ENCODE measurements at regions not wholly inside any gene's neighbourhood (a gene's known extent, or its start where the extent isn't known, plus 50 kb on each side); places are given as distances from the start of the nearest gene placed in this dataset.
"Not testable (repeated sequence)": the region's sequence is repeated elsewhere in the genome, so short reads cannot be mapped to it uniquely, and the experiment has no call there.

GRCh38 chr14:55767286-55767685, 187.3 kb downstream of the KTN1 start:
- no peak for DNase-seq (ENCODE audit: low read depth)

DNA sequence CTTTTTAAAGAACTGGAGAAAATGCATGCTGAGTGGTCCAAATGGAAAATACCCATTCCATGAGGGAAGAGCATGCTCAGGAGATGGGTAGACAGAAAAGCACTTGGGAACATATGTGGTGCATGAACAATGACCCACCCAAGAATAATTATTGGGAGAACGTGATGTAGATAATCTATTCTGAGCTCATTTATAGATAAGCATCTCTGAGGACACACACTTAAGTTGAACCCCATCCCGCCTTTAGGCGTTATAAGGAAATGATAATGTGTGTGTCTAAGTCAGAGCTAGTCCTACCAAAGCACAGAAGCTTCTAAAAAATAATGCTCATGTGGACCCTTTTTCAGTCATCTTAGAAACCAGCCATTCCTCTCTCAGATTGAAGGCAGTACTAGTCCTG, 189.9 kb downstream of the KTN1 start:
- DNase-seq (ENCODE audit: low read depth) = no peak

GRCh38 chr14:55771242-55771981, 191.4 kb downstream of the KTN1 start:
- no peak for DNase-seq (ENCODE audit: low read depth)

- DNase-seq (ENCODE audit: low read depth) = no peak
Measured at GRCh38 chr14:55772486-55772885, 192.5 kb downstream of the KTN1 start.

GRCh38 chr14:55773312-55773711, 193.3 kb downstream of the KTN1 start:
- DNase-seq (ENCODE audit: low read depth) = no peak

DNA sequence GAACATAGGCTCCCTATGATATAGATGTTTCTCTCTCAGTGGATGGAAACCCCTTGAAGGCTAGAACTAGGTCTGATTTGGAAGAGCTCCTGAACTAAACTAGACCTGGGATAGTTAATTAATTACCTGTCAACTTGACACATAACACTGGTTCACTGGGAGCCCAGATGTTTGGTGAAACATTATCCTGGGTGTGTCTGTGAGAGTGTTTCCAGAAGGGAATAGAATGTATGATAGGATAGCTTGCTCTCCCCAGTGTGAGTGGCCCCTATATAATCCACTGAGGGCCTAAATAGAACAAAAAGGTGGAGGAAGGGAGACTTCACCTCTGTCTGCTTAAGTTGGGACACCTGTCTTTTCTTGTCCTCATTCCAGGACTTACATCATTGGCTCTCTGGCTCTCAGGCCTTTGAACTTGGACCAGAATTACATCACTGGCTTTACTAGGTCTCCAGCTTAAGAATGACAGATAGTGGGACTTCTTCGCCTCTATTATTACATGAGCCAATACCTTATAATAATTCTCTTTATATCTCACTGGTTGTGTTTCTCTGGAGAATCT, 194.1 kb downstream of the KTN1 start:
- DNase-seq (ENCODE audit: low read depth) = no peak

DNA sequence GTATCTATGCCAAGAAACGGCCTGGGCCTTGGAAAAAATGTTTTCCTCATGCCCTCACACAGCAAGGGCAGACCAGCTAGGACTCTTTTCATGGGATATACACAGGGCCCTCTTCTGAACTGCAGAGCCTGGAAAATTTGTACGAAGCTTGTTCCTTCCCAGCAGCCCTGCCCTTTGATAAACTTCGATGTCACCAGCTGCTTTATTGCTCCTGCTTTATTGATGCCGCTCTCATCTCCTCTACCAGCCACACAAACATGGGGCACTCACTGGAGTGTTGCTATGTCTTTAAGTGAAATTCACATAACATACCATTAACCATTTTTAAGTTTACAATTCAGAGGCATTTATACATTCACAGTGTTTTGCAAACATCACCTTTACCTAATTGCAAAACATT, 197.9 kb downstream of the KTN1 start:
- no peak for DNase-seq (ENCODE audit: low read depth)

- DNase-seq (ENCODE audit: low read depth) = no peak
Measured at GRCh38 chr14:55780156-55780946, 200.3 kb downstream of the KTN1 start.

DNA sequence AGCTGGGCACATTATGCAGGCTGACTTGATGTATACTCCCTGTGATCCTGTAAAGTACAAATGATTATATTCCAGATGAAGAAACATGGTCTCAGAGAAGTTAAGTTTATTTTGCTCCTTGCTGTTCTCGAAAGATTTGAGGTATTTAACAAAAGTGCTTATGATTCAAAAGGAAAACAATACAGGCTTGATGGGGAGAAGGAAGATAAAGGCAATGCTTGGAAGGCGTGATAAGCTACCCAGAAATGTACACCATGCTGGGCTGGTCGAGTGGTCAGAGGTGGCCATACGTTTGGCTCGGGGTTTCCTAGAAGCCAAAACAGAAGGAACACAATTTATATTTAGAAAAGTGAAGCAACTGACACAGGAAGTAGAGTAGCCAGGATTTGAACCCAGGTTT, 201.0 kb downstream of the KTN1 start:
- no peak for DNase-seq (ENCODE audit: low read depth)

DNA sequence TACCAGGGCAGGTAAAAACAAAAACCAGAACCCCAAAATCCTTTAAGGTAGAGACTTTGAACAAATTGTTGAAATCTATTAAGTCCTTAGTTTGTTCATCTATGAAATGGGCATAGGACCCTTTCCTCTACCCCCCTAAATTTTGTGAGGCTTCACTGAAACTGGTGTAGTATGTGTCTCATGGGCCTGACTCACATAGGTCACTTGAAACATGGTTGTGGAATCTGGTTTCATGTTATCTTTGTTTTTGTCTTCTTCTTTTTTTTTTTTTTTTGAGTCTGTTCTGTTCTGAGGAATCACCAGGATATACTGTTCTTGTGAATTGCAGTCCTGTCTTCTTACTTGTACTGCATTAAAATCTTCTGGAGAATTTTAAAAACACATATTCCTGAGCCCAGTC, 202.2 kb downstream of the KTN1 start:
- DNase-seq (ENCODE audit: low read depth) = no peak

DNA sequence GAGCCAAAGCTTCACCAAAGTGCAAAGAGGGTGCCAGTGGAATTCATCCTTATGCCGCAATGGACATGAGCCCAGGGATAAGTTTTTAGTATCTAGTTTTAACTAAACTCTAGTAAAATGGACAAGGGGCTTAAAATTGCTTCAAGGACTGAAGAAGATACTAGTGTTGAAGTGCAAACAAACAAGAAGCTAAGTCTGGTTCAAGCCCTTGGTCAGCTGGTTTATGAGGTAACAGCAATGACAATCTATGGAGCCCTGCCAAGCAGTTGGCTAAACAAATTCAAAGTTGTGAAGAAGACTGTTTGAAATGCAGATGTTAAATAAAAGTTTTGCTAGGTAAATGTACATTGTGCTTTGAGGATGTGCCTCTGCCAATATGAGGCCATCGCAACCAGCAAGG, 209.4 kb downstream of the KTN1 start:
- no peak for DNase-seq (ENCODE audit: low read depth)

DNA sequence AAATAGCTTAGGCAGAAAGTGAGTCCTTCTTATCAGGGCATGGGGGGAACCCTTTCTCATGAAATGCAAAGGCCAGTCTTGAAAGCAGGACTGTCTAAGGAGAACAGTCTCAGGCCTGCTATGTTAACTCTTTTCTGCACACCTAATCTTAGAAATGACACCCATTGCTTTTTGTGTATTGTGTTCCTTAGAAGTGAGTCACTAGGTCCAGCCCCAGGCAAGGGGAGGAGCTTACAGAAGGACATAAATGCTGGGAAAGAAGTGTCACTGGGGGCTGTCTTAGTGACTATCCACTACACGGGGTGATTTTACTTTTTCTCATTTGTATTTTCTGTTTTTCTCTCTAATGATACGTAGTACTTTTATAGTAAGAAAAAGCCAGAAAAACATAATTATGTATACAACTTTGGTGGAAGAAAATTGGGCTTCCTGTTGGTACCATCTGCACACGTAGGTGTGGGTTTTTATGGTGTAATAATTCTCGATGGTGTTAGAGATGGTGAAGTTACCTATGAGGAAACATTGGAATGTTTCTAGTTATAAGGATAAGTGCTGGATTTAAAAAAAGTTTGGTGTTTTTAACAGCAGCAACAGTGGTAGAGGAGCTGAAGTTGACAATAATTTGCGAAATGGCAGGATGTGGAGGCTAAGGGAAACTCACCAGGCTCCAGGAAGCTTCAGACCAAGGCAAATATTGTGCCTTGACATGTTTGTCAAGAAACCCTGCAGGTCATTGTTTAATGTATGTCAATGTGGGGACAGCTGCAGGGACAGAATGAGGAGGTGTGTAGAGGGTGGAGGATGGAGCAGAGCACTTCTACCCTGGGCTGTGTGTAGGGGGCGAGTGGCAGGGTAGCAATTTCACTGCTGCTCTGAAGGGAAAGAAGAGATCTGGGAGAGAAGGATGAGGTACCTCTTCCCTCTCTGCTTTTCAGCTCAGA, 214.9 kb downstream of the KTN1 start:
- DNase-seq (ENCODE audit: low read depth) = no peak

- DNase-seq (ENCODE audit: low read depth) = not testable (repeated sequence)
Measured at GRCh38 chr14:55796513-55796912, 216.5 kb downstream of the KTN1 start.

DNA sequence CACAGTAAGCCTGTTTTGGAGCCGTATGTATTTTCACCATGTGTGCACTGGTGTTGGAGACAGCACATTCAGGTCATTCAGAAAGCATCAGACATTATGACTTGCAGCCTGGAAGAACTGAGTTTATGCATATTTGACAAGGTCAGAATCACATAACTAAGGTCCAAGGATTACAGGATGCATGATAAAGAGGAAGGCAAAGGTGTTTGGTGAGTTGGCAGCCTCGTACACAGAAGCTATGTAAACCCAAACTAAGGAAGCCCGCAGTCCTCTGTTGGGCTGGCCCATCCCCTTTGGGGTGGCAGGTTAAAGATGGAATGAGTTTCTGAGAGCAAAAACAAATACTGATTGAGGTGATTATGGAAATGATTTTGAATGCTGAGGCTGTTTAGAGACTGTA, 218.4 kb downstream of the KTN1 start:
- DNase-seq (ENCODE audit: low read depth) = no peak

DNA sequence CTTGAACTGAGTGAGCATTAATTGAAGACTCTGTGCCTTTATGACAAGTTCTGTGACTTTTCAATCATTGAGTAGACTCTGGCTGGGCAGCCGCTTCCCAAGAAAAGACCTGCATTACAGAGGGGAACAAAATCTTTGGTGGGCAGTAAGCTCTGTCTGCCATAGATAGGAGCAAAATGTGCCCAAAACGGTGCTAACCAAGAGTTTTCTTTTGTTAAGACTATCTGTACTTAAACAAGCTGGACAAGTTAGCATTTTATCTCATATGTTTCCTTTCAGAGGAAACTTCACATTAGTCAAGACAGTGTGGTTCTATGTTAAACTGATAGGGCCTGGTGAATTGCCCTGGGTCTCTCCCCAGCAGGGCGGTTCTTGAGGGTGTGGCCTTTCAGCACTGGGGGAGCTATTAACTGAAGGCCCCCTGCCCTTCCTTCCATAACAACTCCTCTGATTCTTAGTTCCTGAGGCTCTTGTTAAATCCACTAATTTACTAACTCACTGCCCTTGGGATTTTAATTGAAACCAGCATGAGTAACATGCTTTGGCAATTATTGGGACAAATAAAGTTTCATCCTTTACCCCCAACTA, 219.6 kb downstream of the KTN1 start:
- no peak for DNase-seq (ENCODE audit: low read depth)

DNA sequence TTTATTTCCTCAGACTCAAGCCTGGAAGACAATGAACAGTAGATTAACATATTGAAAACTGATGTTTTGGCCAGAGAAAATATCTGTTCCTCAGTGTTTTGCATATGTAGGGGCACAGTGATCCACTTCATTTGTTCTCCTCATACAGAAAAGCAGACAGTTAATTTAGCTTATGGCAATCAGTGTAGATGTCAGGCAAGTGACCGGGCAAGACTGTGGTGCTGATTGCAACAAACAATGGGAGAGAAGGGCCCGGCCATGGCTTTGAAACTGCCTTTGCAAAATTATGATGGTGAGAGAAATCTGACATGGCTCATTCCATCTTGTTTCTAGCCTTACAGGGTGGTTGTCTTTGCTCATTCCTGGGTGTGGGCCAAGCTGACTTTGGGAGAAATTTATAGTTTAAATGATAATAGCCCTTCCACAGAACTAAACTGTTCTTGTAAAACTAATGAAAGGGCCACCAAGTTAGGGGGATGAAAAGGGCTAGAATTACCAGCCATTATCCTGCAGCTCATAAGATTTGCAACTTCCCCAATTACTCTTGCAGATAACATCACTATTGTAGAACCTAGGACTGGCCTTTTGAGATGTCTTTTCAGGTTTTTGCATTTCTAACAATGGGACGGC, 220.3 kb downstream of the KTN1 start:
- DNase-seq (ENCODE audit: low read depth) = no peak

- no peak for DNase-seq (ENCODE audit: low read depth)
Measured at GRCh38 chr14:55801121-55801520, 221.1 kb downstream of the KTN1 start.

DNA sequence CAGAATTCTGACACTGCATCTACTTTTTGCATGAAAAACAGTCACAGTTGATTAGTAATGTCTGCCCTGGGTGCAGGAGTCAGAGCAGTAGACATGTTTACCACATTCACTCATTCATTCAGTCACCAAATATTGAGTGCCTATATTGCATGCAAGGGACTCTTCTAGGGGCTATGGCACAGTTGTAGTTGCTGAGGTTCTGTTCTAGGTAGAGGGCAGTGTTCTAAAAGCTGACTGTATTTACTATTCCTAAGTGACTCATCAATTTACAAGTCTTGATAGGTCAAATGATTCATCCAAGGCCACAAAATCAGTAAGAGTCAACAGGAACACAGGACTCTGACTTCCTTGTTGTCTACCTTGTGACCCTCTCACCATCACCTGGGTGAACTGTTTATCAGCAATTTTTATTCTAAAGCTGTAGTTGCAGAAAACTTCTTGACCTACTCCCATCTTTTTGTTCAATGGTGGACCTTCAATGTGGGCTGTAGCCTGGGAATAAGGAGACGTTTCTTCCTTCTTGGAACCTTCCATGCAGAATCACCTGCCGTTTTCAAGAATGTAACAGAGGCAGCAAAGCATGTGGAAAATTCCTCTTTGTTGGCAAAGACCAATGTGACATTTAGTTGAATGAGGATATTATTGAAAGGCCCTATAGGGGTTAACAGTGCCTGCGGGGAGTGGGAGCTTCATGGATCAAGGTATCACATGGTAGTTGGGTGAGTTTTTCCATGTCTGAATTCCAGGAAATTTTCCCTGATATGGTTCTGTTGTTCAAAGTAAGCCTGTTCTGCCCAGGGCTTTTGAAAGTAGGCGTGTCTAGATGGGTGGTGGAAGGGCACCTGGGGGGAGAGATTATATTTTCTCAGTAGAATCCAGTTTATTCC, 223.2 kb downstream of the KTN1 start:
- no peak for DNase-seq (ENCODE audit: low read depth)

- DNase-seq (ENCODE audit: low read depth) = no peak
Measured at GRCh38 chr14:55803873-55804553, 224.0 kb downstream of the KTN1 start.

- DNase-seq (ENCODE audit: low read depth) = no peak
Measured at GRCh38 chr14:55805250-55805649, 225.2 kb downstream of the KTN1 start.
